Transverse colon (tissue), 4 donors: ENCODE measurements at regions not wholly inside any gene's neighbourhood (a gene's known extent, or its start where the extent isn't known, plus 50 kb on each side); places are given as distances from the start of the nearest gene placed in this dataset.

ENCODE experiments used
- EP300 ChIP-seq: sonication (generic); formaldehyde crosslinking; IDR thresholded peaks from one replicate; pipeline ENCODE4 v1.6.1; 2017; ENCODE audit warnings: antibody characterized with exemption, low read depth
- POLR2A ChIP-seq: fragments of 450-650 bp; IDR thresholded peaks from one replicate; pipeline ENCODE4 v1.6.1; 2016; ENCODE audit warnings: antibody characterized with exemption, mild to moderate bottlenecking, moderate library complexity
- POLR2AphosphoS5 ChIP-seq, 3 donors: sonication (generic); formaldehyde crosslinking; IDR thresholded peaks; one replicate each; pipeline ENCODE4 v1.6.1; 2016; ENCODE audit warnings: antibody characterized with exemption in 3 of 3
- TF ChIP-seq, protein P1 (sequence below), 5 experiments: fragments of 200-600 bp in 3 of 5; fragments of 450-650 bp in 2 of 5; sonication (generic) in 3 of 5; IDR thresholded peaks; 1 replicate in 2 of 5; 2 replicates in 3 of 5; pipeline ENCODE4 v1.5.1; 2016 to 2017; ENCODE audit warnings: antibody characterized with exemption in 5 of 5, inconsistent platforms in 3 of 5, mild to moderate bottlenecking in 2 of 5, moderate library complexity in 1 of 5

- TF ChIP-seq POLR2A, result no peak
- TF ChIP-seq, protein P1, sequence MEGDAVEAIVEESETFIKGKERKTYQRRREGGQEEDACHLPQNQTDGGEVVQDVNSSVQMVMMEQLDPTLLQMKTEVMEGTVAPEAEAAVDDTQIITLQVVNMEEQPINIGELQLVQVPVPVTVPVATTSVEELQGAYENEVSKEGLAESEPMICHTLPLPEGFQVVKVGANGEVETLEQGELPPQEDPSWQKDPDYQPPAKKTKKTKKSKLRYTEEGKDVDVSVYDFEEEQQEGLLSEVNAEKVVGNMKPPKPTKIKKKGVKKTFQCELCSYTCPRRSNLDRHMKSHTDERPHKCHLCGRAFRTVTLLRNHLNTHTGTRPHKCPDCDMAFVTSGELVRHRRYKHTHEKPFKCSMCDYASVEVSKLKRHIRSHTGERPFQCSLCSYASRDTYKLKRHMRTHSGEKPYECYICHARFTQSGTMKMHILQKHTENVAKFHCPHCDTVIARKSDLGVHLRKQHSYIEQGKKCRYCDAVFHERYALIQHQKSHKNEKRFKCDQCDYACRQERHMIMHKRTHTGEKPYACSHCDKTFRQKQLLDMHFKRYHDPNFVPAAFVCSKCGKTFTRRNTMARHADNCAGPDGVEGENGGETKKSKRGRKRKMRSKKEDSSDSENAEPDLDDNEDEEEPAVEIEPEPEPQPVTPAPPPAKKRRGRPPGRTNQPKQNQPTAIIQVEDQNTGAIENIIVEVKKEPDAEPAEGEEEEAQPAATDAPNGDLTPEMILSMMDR (IDR thresholded peaks at IDR 0.05), result no peak
- TF ChIP-seq POLR2AphosphoS5 (IDR thresholded peaks at IDR 0.05), result no peak
- no peak for TF ChIP-seq EP300
Measured at GRCh38 chr6:95249661-95250060, 327.7 kb upstream of the MANEA start.
